GM23338 (cell line): ENCODE measurements at regions not wholly inside any gene's neighbourhood (a gene's known extent, or its start where the extent isn't known, plus 50 kb on each side); places are given as distances from the start of the nearest gene placed in this dataset.

Source experiments
- ATAC-seq: fragments of 200-7000 bp; cut with Tn5 transposase; 3 replicates; pipeline ENCODE4 v1.9.1; 2020
- DNase-seq: peaks from one replicate; pipeline ENCODE4 v3.0.0-alpha.2; 2015; ENCODE audit warnings: low spot score
- H2AFZ ChIP-seq: fragments of 200-600 bp; sonication (generic); 2 replicates; pipeline ENCODE4 v1.8.0; 2016; ENCODE audit warnings: antibody characterized with exemption, mild to moderate bottlenecking, moderate library complexity
- H3F3A ChIP-seq: fragments of 200-600 bp; sonication (generic); replicated peaks from 2 replicates; pipeline ENCODE4 v1.8.0; 2017; ENCODE audit warnings: antibody characterized with exemption, mixed run types, low read depth
- H3K27ac ChIP-seq: fragments of 200-600 bp; sonication (generic); 2 replicates; pipeline ENCODE4 v1.6.1; 2016; ENCODE audit warnings: low read depth
- H3K27me3 ChIP-seq: fragments of 200-600 bp; sonication (generic); 2 replicates; pipeline ENCODE4 v1.8.0; 2016; ENCODE audit warnings: mild to moderate bottlenecking, mixed run types, moderate library complexity; ENCODE audit not compliant: insufficient read depth
- H3K36me3 ChIP-seq: fragments of 200-600 bp; sonication (generic); 2 replicates; pipeline ENCODE4 v1.8.0; 2016; ENCODE audit warnings: mild to moderate bottlenecking; ENCODE audit not compliant: insufficient read depth
- H3K4me1 ChIP-seq: fragments of 200-600 bp; sonication (generic); 2 replicates; pipeline ENCODE4 v1.8.0; 2016; ENCODE audit warnings: mild to moderate bottlenecking, moderate library complexity; ENCODE audit not compliant: insufficient read depth
- H3K4me2 ChIP-seq: fragments of 200-600 bp; sonication (generic); 2 replicates; pipeline ENCODE4 v1.7.1; 2017; ENCODE audit warnings: mixed run types
- H3K4me3 ChIP-seq: fragments of 200-600 bp; sonication (generic); 2 replicates; pipeline ENCODE4 v1.6.1; 2016; ENCODE audit warnings: mixed run types
- H3K79me2 ChIP-seq: fragments of 200-600 bp; sonication (generic); replicated peaks from 2 replicates; pipeline ENCODE4 v1.8.0; 2017; ENCODE audit warnings: mild to moderate bottlenecking; ENCODE audit not compliant: insufficient read depth
- H3K9me2 ChIP-seq: fragments of 200-600 bp; sonication (generic); 2 replicates; pipeline ENCODE4 v1.8.0; 2017; ENCODE audit not compliant: insufficient read depth
- H4K20me1 ChIP-seq: fragments of 200-600 bp; sonication (generic); replicated peaks from 2 replicates; pipeline ENCODE4 v1.8.0; 2017; ENCODE audit warnings: mild to moderate bottlenecking; ENCODE audit not compliant: insufficient read depth
- H3K27ac Mint-ChIP-seq: 2 replicates; pipeline ENCODE4 v1.8.0; 2020; ENCODE audit warnings: inconsistent platforms, mild to moderate bottlenecking, moderate library complexity, mixed read lengths
- H3K27me3 Mint-ChIP-seq: 3 replicates; pipeline ENCODE4 v1.8.0; 2022; ENCODE audit warnings: low read depth, mild to moderate bottlenecking, moderate library complexity, mixed read lengths, inconsistent platforms; ENCODE audit not compliant: insufficient read depth, poor library complexity
- H3K36me3 Mint-ChIP-seq: 3 replicates; pipeline ENCODE4 v1.8.0; 2021; ENCODE audit warnings: low read depth, mild to moderate bottlenecking, inconsistent platforms, moderate library complexity, mixed read lengths
- H3K4me1 Mint-ChIP-seq: 3 replicates; pipeline ENCODE4 v1.8.0; 2020; ENCODE audit warnings: mild to moderate bottlenecking, inconsistent platforms, mixed read lengths
- H3K4me3 Mint-ChIP-seq: 3 replicates; pipeline ENCODE4 v1.8.0; 2021; ENCODE audit warnings: moderate library complexity, mild to moderate bottlenecking, inconsistent platforms, mixed read lengths
- H3K9me3 Mint-ChIP-seq: 3 replicates; pipeline ENCODE4 v1.8.0; 2020; ENCODE audit warnings: moderate library complexity, mild to moderate bottlenecking, inconsistent platforms, mixed read lengths
- EZH2 ChIP-seq: fragments of 200-600 bp; sonication (generic); IDR thresholded peaks from one replicate; pipeline ENCODE4 v1.8.0; 2017; ENCODE audit warnings: antibody characterized with exemption, mild to moderate bottlenecking, low read depth; ENCODE audit not compliant: unreplicated experiment
- EZH2phosphoT487 ChIP-seq: fragments of 200-600 bp; sonication (generic); IDR thresholded peaks from one replicate; pipeline ENCODE4 v1.8.1; 2018; ENCODE audit warnings: antibody characterized with exemption; ENCODE audit not compliant: unreplicated experiment
- JUNB ChIP-seq: IDR thresholded peaks from one replicate; pipeline ENCODE4 v1.6.1; 2016; ENCODE audit warnings: antibody characterized with exemption; ENCODE audit not compliant: unreplicated experiment
- NANOG ChIP-seq: IDR thresholded peaks from 2 replicates; pipeline ENCODE4 v1.6.1; 2016; ENCODE audit warnings: antibody characterized with exemption, borderline replicate concordance
- STAT1 ChIP-seq: IDR thresholded peaks from one replicate; pipeline ENCODE4 v1.6.1; 2016; ENCODE audit warnings: antibody characterized with exemption; ENCODE audit not compliant: unreplicated experiment
- ZNF331 ChIP-seq: fragments of 250-450 bp; sonication (Bioruptor Pico); IDR thresholded peaks from 2 replicates; pipeline ENCODE4 v1.5.0; 2020; ENCODE audit warnings: low read depth, mild to moderate bottlenecking, moderate library complexity
- ZNF462 ChIP-seq: fragments of 250-450 bp; sonication (Bioruptor Pico); IDR thresholded peaks from 2 replicates; pipeline ENCODE4 v1.5.0; 2020; ENCODE audit warnings: mild to moderate bottlenecking, moderate library complexity
- TF ChIP-seq, protein P1 (sequence below): IDR thresholded peaks from one replicate; pipeline ENCODE4 v1.6.1; 2018; ENCODE audit warnings: antibody characterized with exemption; ENCODE audit not compliant: unreplicated experiment
- TF ChIP-seq, protein P2 (sequence below), 2 experiments: fragments of 200-600 bp in 1 of 2; sonication (generic) in 1 of 2; conservative IDR thresholded peaks; 2 replicates each; pipeline versions ENCODE4 v1.5.1 to v1.6.1; 2016 to 2017; ENCODE audit warnings: antibody characterized with exemption in 2 of 2, low read depth in 2 of 2, mild to moderate bottlenecking in 2 of 2, moderate library complexity in 1 of 2

DNA sequence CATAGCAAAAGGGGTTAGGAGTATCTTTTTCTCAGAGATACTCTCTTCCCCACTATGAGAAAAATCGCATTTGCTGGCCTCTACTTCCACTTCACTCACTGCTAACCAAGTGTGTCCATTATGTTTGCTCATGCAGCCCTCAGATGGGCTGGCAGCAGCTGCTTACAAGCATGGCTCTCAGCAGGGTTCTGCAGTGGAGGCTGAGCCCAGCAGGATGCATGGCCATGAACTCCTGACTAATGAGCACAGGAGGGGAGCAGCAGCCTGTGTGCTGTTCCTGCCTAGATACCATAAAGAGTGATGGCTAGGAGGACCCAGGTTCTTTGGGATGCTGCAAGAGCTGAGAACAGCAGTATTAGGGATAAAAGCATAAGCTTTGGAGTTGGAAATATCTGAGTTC lies 316.9 kb upstream of the THSD7B start (continued):
- TF ChIP-seq, protein P1, sequence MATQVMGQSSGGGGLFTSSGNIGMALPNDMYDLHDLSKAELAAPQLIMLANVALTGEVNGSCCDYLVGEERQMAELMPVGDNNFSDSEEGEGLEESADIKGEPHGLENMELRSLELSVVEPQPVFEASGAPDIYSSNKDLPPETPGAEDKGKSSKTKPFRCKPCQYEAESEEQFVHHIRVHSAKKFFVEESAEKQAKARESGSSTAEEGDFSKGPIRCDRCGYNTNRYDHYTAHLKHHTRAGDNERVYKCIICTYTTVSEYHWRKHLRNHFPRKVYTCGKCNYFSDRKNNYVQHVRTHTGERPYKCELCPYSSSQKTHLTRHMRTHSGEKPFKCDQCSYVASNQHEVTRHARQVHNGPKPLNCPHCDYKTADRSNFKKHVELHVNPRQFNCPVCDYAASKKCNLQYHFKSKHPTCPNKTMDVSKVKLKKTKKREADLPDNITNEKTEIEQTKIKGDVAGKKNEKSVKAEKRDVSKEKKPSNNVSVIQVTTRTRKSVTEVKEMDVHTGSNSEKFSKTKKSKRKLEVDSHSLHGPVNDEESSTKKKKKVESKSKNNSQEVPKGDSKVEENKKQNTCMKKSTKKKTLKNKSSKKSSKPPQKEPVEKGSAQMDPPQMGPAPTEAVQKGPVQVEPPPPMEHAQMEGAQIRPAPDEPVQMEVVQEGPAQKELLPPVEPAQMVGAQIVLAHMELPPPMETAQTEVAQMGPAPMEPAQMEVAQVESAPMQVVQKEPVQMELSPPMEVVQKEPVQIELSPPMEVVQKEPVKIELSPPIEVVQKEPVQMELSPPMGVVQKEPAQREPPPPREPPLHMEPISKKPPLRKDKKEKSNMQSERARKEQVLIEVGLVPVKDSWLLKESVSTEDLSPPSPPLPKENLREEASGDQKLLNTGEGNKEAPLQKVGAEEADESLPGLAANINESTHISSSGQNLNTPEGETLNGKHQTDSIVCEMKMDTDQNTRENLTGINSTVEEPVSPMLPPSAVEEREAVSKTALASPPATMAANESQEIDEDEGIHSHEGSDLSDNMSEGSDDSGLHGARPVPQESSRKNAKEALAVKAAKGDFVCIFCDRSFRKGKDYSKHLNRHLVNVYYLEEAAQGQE, result no peak
- TF ChIP-seq STAT1 (no peak), ZNF331 (no peak), EZH2phosphoT487 (no peak), JUNB (no peak)

- no peak overlapping the region for H3K4me3 Mint-ChIP-seq
- H2AFZ ChIP-seq, result no peak overlapping the region
- TF ChIP-seq, protein P2, sequence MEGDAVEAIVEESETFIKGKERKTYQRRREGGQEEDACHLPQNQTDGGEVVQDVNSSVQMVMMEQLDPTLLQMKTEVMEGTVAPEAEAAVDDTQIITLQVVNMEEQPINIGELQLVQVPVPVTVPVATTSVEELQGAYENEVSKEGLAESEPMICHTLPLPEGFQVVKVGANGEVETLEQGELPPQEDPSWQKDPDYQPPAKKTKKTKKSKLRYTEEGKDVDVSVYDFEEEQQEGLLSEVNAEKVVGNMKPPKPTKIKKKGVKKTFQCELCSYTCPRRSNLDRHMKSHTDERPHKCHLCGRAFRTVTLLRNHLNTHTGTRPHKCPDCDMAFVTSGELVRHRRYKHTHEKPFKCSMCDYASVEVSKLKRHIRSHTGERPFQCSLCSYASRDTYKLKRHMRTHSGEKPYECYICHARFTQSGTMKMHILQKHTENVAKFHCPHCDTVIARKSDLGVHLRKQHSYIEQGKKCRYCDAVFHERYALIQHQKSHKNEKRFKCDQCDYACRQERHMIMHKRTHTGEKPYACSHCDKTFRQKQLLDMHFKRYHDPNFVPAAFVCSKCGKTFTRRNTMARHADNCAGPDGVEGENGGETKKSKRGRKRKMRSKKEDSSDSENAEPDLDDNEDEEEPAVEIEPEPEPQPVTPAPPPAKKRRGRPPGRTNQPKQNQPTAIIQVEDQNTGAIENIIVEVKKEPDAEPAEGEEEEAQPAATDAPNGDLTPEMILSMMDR (conservative IDR thresholded peaks at IDR 0.05; ENCODE audit: low read depth in 2 of 2), result no peak
- TF ChIP-seq EZH2 (no peak), ZNF462 (CRISPR knock-in tag) (no peak), STAT1 (no peak), JUNB (no peak), NANOG (no peak), ZNF331 (no peak)
- TF ChIP-seq, protein P1, result no peak
Observed at GRCh38 chr2:136444323-136444722, 321.0 kb upstream of the THSD7B start.

More at GRCh38 chr2:136444323-136444722, 321.0 kb upstream of the THSD7B start:
- H3K9me2 ChIP-seq, result 0 out of 2 replicates have a peak, but pooled peaks cover 4% of the 10 kb centered on the region
- ATAC-seq (no peak), DNase-seq (no peak)
- Mint-ChIP-seq H3K4me1 (peaks cover 34% of the 10 kb centered on the region), H3K36me3 (no peaks in the 10 kb centered on the region), H3K9me3 (no peaks in the 10 kb centered on the region), H3K27me3 (peaks cover 6% of the 10 kb centered on the region), H3K27ac (no peak overlapping the region)
- H3K4me1 ChIP-seq, result peaks cover 10% of the 10 kb centered on the region
- no peaks in the 10 kb centered on the region for H3F3A ChIP-seq
- H4K20me1 ChIP-seq, result no peaks in the 10 kb centered on the region
- no peaks in the 10 kb centered on the region for H3K27me3 ChIP-seq
- no peaks in the 10 kb centered on the region for H3K36me3 ChIP-seq
- H3K79me2 ChIP-seq, result no peaks in the 10 kb centered on the region
- no peak overlapping the region for H3K27ac ChIP-seq
- no peak overlapping the region for H3K4me3 ChIP-seq
- H3K4me2 ChIP-seq, result no peak overlapping the region
